ENCODE measurements at regions not wholly inside any gene's neighbourhood (a gene's known extent, or its start where the extent isn't known, plus 50 kb on each side); places are given as distances from the start of the nearest gene placed in this dataset.
"Not testable (repeated sequence)": the region's sequence is repeated elsewhere in the genome, so short reads cannot be mapped to it uniquely, and the experiment has no call there.

DNA sequence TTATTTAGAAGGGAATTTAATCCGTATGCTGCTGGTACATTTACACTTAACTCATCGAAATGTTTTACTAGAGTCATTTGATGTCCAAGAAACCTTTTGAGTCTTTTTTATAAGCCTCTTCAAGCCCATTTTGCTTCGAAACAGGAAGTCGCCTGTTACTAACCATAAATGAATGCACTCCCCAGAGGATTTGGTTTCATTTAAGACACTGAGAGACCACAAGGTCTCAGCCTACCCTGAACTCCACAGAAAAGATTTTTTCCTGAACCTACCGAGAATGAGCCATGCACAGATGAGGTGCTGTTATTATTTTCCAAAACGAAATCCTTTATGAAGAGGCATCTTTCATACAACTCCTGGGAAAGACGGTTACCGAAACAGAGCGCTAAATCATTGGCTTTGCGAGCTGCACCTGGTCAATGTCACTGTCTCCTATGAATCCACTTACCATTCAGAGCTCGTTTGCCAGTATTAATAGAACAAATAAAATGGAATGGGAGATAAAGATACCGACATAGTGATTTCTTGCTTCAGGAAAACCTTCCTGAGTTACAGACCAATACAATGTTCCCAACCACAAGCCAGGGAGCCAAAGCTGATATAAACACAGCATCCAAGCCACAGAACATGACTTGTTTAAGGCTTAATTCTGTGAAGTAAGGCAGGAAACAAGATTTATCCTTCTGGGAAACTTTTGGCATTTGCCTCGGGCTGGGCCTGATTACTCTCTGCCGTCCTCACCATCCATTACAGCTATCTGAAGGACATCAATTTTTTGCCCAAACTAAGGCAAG lies 382.1 kb downstream of the OSR1 start:
- DNase-seq: no peak

DNA sequence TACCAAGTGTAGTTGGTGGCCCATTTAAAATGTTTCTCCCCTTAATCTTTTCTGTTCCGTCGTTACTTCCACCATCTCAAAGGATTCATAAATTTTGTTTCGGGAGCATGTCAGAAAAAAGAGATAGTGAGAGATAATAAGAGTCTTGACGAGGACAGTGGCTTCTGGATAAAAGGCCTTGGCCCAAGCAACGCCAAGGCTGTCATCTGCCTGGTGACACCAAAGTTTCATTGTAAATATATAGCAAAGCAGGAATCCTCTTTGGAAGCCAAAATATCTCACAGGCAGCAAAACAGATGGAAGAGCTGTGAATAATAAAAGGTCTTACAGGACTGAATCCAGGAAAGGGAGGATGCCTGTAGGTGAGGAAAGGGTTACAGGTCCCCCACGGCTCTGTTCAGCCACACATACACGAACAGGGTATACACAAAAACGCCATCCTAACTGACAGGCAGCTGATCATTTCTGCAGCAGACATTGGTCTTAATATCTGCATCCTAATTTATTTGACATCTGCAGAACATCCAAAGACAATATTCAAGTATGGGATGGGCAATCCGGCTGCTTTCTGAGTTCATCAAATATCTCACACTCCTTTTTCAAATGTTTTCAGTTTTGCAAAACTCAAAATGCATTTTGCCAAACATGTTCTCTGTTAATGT lies 382.8 kb downstream of the OSR1 start:
- no peak for DNase-seq

DNA sequence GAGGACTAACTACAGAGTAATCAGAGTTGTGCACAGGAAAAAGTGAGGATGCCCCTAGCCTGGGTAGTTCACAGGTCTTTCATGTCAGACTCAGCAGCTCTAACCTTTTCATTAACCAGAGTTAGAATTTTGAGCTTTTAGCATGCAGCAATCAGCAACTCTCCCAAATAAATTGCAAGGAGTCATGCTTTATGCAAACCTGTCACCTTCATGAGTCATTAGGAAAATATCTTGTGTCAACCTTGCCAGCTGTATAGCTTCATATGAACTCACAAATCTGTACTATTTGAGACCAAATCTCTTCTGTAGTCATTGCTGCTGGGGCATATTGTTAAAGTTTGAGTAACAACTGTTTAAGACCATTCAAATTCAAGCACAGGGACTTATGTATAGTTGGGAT lies 382.3 kb upstream of the NT5C1B start:
- DNase-seq: no peak

DNA sequence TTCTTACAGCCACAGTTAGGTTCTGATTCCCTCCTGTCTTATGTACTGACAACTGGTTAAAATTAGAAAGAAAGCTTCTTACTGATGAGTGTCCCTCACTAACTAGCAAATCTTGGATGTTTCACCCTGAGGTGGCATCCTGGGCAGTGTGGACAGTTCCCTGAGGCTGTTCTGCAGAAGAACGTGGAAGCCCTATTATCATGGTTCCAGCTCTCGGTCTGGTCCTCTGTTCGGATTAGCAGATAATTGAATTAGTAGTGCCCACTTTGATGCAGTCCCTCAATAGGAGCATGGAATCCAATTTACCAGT lies 381.7 kb upstream of the NT5C1B start:
- no peak for DNase-seq

DNA sequence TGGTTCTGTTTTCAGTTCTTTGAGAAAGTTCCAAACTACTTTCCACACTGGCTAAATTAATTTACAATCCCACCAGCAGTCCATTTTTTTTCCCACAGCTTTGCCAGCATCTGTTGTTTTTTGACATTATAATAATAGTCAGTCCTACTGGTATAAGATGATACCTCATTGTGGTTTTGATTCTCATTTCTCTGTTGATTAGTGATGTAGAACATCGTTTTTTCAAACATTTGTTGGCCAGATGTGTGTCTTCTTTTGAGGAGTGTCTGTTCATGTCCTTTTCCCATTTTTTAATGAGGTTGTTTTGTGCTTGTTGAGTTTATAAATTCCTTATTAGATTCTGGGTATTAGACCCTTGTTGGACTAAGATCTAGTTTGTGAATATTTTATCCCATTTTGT lies 376.8 kb upstream of the NT5C1B start:
- no peak for DNase-seq

DNA sequence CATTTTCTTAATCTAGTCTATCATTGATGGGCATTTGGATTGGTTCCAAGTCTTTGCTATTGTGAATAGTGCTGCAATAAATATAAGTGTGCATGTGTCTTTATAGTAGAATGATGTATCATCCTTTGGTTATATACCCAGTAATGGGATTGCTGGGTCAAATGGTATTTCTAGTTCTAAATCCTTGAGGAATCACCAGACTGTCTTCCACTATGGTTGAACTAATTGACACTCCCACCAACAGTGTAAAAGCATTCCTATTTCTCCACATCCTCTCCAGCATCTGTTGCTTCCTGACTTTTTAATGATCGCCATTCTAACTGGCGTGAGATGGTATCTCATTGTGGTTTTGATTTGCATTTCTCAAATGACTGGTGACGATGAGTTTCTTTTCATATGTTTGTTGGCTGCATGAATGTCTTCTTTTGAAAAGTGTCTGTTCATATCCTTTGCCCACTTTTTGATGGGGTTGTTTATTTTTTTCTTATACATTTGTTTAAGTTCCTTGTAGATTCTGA lies 374.4 kb upstream of the NT5C1B start:
- DNase-seq: not testable (repeated sequence)

DNA sequence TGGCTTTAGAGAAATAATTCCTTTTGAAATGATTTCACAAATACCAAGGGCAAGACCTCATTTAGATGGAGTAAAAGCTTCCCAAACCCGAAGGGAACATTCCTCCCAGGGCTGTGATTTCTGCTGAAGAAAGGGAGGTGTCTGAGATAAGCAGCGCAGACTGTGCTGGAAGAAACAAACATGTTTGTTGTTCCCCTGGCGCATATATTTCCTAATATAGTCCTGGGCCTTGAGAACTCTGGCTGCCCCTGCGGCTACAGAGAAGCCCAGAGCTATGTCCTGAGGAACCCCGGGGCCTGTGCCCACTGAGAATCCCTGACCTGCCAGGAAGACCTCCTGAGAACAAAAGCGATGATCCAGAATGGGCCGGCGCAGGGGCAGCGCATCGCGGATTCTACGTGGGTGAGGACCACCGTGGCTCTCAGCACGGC lies 372.6 kb upstream of the NT5C1B start:
- no peak for DNase-seq

DNA sequence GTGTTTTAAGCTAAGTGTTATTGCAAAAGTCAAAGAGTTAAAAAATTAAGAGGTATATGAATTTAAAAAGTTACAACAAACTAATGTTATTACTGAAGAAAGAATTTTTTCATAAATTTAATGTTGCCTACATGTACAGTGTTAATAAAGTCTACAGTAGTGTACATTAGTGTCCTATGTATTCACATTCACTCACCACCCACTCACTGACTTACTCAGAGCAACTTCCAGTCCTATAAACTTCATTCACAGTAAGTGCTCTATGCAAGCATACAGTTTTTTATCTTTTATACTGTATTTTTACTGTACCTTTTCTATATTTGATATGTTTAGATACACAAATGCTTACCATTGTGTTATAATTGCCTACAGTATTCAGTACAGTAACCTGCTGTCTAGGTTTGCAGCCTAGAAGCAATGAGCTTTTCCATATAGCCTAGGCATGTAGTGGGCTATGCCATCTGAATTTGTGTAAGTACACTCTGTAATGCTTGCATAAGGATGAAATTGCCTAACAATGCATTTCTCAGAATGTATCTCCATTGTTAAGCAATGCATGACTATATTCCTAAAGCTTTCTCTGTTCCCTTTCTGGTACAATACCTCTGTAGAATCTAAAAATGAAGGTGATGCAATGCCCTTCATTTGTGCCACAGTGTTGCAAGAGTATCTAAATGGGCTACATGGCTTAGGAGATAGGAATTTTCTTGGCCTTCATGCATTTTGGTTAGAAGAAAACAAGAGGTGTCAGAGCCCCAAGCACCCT lies 370.8 kb upstream of the NT5C1B start:
- no peak for DNase-seq

DNA sequence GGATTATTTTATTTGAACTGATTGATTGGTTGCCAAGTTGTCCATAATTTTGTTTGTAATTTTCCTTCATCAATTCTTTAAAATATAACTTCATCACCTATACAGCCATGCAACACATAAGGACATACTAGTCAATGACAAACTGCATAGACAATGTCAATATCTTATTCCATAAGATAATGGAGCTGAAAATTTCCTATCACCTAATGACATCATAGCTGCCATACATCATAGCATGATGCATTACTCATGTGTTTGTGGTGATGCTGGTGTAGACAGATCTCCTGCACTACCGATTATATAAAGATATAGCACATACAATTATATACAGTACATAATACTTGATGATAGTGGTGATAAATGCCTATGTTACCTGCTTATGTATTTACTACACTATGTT lies 369.8 kb upstream of the NT5C1B start:
- no peak for DNase-seq

DNA sequence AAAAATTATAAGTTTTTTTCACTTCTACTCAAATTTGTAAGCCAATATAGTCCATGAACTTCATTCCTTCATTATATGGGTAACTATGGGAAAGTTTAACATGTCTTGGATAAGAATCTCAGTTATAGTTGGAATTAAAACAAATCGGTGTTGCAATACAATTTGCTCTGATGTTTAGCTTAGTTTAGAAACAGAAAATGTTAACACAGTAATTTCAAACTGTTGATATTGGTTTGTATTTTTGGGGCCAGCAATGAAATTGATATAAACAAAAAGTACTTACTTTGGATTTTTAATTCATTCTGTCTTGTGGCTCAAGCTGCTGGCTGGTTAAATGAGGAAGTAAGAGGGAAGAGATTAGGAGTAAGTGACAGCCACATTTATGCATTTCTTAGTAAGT lies 368.5 kb upstream of the NT5C1B start:
- no peak for DNase-seq

DNA sequence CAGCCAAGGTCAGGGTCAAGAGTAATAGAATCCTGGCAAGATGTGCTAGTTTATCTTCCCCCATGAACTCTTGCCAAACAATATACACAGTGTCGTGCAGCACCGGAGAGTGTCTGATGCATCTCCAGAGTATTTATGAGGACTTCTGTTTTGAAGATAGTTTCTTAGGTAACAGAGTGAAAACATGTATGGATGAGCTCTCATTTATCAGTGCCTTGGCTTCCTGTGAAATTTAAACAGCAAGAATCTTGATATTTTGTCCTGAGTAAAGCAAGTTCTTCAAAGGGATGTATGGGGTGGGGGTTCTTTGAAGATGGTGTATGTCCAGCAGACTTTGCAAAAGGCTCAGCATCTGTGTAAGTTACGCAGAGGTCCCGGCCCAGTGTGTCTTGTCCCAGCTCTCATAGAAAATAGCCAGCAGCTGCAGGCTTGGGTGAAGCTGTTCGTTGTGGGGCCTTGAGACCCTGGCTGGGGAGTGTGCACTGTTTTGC lies 361.0 kb upstream of the NT5C1B start:
- no peak for DNase-seq

DNA sequence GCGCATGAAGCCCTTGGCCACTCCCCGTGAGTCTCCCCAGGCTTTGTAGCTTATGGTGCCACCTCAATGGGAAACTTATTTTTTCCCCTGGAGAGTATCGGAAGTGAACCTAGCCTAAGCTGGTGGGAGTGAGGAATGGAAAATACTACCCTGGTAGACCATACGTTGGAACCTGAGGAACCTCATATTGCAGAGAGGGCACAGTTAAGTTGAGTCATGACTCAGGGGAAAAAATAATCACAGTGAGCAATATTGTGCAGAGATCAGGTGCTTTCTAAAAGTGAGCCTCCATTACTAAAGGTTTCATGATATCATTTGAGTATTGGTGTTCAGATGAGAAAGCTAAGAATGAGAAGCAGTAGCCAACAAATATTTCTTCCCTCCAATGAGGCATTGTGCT lies 360.5 kb upstream of the NT5C1B start:
- DNase-seq: no peak

DNA sequence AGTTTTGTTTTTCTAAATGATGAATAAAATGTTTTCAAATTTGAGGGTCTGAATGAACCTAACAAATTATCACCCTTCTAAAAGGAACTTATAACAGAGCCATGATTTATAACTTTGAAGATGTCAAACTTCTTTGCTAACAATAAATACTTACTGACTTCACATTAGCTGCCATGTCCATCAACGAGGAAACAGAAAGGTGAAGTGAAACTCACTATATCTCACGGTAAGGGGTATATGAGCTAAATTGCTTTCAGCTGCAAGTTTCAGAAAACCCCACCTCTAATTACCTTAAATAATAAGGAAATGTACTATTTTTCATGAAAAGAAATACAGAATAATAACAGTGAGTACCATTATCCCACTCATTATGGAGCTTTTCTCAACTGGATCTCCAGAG lies 350.8 kb upstream of the NT5C1B start:
- DNase-seq: no peak

DNA sequence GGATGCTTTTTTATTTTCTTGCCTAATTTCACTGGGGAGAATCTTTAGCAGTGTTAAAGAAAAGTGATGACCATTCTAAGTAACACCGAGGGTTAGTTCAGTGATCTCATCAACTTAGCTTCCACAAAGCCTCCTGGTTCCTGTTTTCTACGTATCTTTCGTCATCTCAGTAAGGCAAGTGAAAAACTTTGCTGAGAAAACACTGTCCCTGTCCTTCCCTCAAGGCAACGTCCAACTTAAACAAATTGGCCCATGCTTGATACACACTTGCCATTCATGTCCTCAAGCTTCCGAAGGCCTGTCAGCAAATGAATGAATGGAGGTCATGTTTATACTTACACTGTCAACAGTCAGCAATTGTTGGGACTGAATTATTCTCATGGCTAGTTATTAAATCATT lies 350.4 kb upstream of the NT5C1B start:
- not testable (repeated sequence) for DNase-seq

DNA sequence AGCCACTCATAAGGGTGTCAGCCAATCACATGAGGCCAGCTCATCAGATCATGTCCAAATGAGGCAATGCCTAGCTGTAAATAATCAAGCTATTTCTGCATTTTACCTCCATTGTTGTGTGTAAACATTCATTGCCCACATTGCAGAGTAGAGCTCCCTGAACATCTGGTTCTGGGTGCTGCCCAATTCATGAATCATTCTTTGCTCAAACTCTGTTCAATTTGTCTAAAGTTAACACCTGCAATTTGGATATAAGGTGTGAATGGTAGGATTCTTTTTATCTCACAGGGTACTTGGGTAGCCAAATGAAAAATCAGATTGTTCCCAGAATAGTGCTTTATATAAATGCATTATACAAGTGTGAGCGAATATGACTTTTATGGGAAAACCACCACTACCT lies 345.5 kb upstream of the NT5C1B start:
- DNase-seq: no peak

DNA sequence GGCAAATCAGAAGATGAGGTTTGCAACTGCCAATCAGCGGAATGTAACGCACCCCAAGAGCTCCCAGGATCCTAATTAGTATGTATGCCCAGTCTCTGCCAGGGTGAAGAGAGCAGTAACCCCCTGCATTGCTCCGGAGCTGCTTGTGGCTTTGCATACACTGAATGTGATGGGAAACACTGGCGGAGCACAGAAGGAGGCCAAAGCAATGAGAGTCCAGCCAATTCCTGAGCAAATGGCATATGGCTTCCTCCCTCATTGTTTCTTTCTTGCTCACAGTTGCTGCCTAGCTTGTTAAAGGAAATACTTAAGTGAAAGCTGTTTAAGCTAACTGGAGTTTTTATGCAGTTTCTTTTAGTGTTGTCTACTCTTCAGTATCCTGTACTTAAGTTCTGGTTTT lies 343.5 kb upstream of the NT5C1B start:
- no peak for DNase-seq

DNA sequence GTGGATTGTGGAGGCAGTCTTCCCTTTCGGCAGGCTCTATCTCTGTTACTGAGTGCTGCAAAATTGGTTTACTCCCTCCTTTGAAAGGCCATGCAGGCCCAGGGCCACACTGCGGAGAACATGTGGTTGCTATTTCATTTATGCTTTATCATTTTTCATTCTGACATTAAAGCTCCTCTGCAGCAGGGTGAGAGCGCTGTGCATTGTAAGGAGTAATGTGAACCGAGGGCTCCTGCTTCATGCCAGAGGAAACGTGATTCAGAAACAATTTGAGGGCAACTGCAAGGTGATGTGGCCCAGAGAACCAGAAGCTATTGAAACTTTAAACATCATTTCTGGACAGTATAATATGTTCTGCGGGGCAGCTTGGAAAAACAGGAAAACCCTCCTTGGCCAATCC lies 341.6 kb upstream of the NT5C1B start:
- no peak for DNase-seq

DNA sequence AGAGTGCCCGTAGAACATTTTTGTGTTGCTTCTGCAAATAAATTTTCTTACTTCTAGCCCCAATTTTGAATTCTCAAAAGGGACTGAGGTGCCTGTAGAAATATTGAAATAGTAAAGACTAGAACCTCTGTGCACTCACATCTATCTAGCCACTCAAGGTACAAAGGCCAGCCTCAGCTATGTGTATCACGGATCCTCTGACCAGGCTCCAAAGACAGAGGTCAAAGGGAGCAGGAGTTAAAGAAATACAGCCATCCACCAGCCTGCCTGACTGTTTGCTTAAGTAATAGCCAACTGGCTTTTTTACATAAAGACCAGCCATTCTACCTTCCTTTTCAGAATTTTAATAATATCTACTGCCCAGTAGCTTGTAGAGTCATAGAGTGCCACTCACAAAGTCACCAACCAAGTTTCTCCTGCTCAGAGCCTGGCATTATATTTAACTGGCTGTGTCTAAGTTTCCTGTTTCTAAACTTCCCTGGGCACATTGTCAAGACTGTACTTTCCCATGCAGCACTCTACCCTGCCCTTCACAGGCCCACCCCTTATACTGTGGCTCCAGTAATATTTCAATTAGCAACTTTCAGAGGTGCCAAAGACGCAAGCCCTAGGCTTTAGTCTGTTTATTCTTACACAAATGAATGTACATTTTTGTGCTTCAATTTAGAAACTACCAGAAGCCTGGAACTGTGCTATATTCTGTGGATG lies 338.3 kb upstream of the NT5C1B start:
- DNase-seq: no peak

DNA sequence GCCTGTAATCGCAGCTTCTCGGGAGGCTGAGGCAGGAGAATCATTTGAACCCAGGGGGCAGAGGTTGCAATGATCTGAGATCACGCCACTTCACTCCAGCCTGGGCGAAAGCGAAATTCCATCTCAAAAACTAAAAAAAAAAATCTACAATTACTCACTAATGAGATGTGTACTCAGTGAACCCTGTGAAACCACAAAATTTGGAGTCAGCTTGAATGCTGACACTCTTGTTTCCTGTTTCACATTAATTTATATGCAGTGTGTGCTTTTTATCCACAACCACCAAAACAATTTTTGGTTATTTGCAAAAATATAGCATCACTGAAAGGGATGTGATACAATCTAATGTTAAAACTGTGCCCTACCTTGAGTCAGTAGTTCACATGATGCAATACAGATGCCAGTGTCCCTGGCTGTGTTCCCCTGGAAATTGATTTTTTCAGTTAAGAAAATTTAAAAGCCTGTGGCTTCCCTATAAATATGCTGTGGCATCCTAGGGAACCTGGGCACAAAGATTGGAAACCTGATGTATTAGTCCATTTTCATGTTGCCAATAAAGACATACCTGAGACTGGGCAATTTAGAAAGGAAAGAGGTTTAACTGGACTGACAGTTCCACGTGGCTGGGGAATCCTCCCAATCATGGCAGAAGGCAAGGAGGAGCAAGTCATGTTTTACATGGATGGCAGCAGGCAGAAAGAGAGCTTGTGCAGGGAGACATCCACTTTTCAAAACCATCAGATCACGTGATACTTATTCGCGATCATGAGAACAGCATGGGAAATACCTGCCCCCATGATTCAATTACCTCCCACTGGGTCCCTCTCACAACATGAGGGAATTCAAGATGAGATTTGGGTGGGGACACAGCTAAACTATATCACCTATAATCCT lies 337.5 kb upstream of the NT5C1B start:
- no peak for DNase-seq

DNA sequence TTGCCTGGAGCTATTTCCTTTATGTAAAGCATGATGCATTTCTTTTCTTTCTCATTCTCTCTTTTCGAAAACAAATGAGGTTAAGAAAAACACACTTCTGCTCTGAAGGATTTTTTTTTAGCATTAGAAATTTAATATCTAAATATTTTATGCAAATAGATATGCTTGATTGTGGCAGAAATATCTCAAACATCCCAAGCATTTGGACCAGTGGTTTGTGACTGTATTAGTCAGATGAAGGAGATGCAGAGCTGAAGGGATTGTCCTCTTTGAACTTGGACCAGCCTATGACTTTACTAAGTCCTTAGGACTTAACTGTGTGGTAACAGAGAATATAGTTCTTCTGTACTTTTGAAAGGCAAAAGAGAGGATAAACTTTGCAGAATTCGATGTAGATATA lies 335.9 kb upstream of the NT5C1B start:
- DNase-seq: no peak

DNA sequence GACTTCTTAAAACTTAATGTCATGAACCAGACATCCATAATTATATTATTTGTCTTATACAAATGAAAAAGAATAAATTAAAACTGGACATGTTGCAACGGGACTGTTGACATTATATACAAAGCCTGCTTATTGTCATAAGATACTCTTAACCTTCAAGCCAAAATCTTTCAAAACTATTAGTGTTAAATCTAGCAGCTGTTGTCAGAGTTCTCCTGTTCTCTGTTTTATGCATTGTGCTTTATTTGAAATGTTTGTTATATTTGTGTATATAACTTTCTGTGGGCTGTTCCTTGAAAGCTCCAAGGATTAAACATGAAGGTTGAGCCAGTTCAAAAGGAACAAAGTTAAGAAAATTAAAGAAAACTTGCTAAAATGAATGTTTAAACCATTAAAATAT lies 335.5 kb upstream of the NT5C1B start:
- no peak for DNase-seq

DNA sequence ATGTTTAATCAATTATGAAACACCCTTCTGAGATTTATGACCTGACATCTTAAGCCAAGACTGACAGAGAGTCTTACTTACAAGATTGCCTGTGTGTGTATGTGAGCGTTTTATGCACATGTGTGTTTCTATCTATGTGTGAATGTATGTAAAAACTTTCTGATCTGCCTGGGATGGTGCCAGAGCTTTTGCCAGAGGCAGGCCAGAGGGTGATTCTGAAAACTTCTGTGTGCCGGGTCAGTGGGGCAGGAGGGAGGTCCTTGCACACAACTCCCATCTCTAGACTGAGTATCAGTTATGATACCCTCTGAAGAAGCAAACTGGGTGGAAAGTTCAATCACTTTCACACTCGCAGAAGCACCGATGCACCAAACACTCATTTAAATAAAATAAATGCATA lies 335.0 kb upstream of the NT5C1B start:
- DNase-seq: no peak
